ENCODE measurements at regions not wholly inside any gene's neighbourhood (a gene's known extent, or its start where the extent isn't known, plus 50 kb on each side); places are given as distances from the start of the nearest gene placed in this dataset.

- DNase-seq (ENCODE audit: low read depth) = no peak
Observed at GRCh38 chr6:12383448-12383847, 93.3 kb downstream of the EDN1 start.

GRCh38 chr6:12384357-12384912 is 94.3 kb downstream of the EDN1 start:
- DNase-seq (ENCODE audit: low read depth) = no peak

GRCh38 chr6:12385316-12385715 is 95.2 kb downstream of the EDN1 start:
- no peak for DNase-seq (ENCODE audit: low read depth)

GRCh38 chr6:12386816-12387215 is 96.7 kb downstream of the EDN1 start:
- no peak for DNase-seq (ENCODE audit: low read depth)

GRCh38 chr6:12391472-12391871 is 101.3 kb downstream of the EDN1 start:
- no peak for DNase-seq (ENCODE audit: low read depth)

- DNase-seq (ENCODE audit: low read depth) = no peak
Observed at GRCh38 chr6:12392490-12392889, 102.3 kb downstream of the EDN1 start.

- DNase-seq (ENCODE audit: low read depth) = no peak
Observed at GRCh38 chr6:12393100-12393499, 102.9 kb downstream of the EDN1 start.

- no peak for DNase-seq (ENCODE audit: low read depth)
Observed at GRCh38 chr6:12394170-12394569, 104.0 kb downstream of the EDN1 start.

- DNase-seq (ENCODE audit: low read depth) = no peak
Observed at GRCh38 chr6:12395898-12396297, 105.7 kb downstream of the EDN1 start.

- no peak for DNase-seq (ENCODE audit: low read depth)
Observed at GRCh38 chr6:12401200-12401599, 111.0 kb downstream of the EDN1 start.

GRCh38 chr6:12403201-12403826 is 113.2 kb downstream of the EDN1 start:
- no peak for DNase-seq (ENCODE audit: low read depth)

GRCh38 chr6:12403947-12404647 is 113.9 kb downstream of the EDN1 start:
- no peak for DNase-seq (ENCODE audit: low read depth)

- DNase-seq (ENCODE audit: low read depth) = no peak
Observed at GRCh38 chr6:12404651-12405050, 114.5 kb downstream of the EDN1 start.

GRCh38 chr6:12408752-12409151 is 118.6 kb downstream of the EDN1 start:
- no peak for DNase-seq (ENCODE audit: low read depth)

- DNase-seq (ENCODE audit: low read depth) = no peak
Observed at GRCh38 chr6:12410946-12411345, 120.8 kb downstream of the EDN1 start.

- no peak for DNase-seq (ENCODE audit: low read depth)
Observed at GRCh38 chr6:12414096-12414675, 124.0 kb downstream of the EDN1 start.

GRCh38 chr6:12415980-12416598 is 125.9 kb downstream of the EDN1 start:
- no peak for DNase-seq (ENCODE audit: low read depth)

GRCh38 chr6:12417191-12417590 is 127.0 kb downstream of the EDN1 start:
- no peak for DNase-seq (ENCODE audit: low read depth)

- no peak for DNase-seq (ENCODE audit: low read depth)
Observed at GRCh38 chr6:12418946-12419345, 128.8 kb downstream of the EDN1 start.

- no peak for DNase-seq (ENCODE audit: low read depth)
Observed at GRCh38 chr6:12419631-12420272, 129.6 kb downstream of the EDN1 start.

- no peak for DNase-seq (ENCODE audit: low read depth)
Observed at GRCh38 chr6:12420626-12421025, 130.5 kb downstream of the EDN1 start.

- no peak for DNase-seq (ENCODE audit: low read depth)
Observed at GRCh38 chr6:12421596-12421995, 131.4 kb downstream of the EDN1 start.

Measured in CMK (cell line).